Thyroid gland (tissue), 4 donors: ENCODE measurements at regions not wholly inside any gene's neighbourhood (a gene's known extent, or its start where the extent isn't known, plus 50 kb on each side); places are given as distances from the start of the nearest gene placed in this dataset.

ENCODE experiments used
- CTCF ChIP-seq, 6 experiments: fragments of 200-600 bp in 3 of 6; fragments of 450-650 bp in 3 of 6; sonication (generic) in 3 of 6; IDR thresholded peaks; one replicate each; pipeline ENCODE4 v1.5.1; 2016 to 2019; ENCODE audit warnings: antibody characterized with exemption in 6 of 6, mild to moderate bottlenecking in 2 of 6, inconsistent platforms in 1 of 6, moderate library complexity in 1 of 6
- POLR2A ChIP-seq, 2 donors: fragments of 450-650 bp; IDR thresholded peaks; one replicate each; pipeline ENCODE4 v1.6.1; 2017; ENCODE audit warnings: antibody characterized with exemption in 2 of 2, mild to moderate bottlenecking in 2 of 2, moderate library complexity in 1 of 2

- TF ChIP-seq POLR2A (IDR thresholded peaks at IDR 0.05) (no peak), CTCF (IDR thresholded peaks at IDR 0.05) (no peak)
Measured at GRCh38 chr1:48076017-48076416, 78.8 kb upstream of the TRABD2B start.
